Mononuclear cell (primary cell): ENCODE measurements at regions not wholly inside any gene's neighbourhood (a gene's known extent, or its start where the extent isn't known, plus 50 kb on each side); places are given as distances from the start of the nearest gene placed in this dataset.
"Not testable (repeated sequence)": the region's sequence is repeated elsewhere in the genome, so short reads cannot be mapped to it uniquely, and the experiment has no call there.

Source experiments
- H3K27me3 ChIP-seq: 2 replicates; pipeline ENCODE4 v1.6.0; 2011; ENCODE audit warnings: low read length, control low read depth; ENCODE audit not compliant: insufficient read depth
- H3K4me1 ChIP-seq: 2 replicates; pipeline ENCODE4 v1.5.1; 2011; ENCODE audit warnings: mild to moderate bottlenecking, low read length, control low read depth; ENCODE audit not compliant: insufficient read depth
- H3K4me3 ChIP-seq: 2 replicates; pipeline ENCODE4 v1.5.1; 2011; ENCODE audit warnings: mild to moderate bottlenecking, low read length, moderate library complexity
- H3K9me3 ChIP-seq: 2 replicates; pipeline ENCODE4 v1.5.1; 2011; ENCODE audit warnings: low read depth, mild to moderate bottlenecking, control low read depth, low read length

DNA sequence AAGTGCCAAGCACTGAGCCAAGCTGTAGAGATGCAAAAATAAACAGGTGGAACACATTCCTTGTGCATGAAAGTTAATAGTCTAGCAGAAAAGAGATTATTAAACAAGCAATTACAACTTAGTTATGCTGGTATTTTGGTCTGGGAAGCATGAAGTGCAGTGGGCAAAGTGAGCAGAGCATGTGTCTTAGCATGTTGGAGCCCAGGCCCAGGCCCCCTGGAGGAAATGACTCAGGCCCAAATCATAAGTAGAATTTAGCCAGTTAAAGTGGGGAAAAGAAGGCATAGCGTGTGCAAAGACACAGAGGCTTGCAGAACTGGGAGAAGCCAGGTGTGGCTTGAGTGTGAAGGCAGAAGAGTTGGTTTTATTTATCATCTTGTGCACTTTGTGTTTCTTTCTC, 163.8 kb upstream of the ATP11B start:
- Histone ChIP-seq H3K4me1 (no peaks in the 10 kb centered on the region), H3K27me3 (no peaks in the 10 kb centered on the region), H3K9me3 (no peaks in the 10 kb centered on the region), H3K4me3 (no peak overlapping the region)

- Histone ChIP-seq H3K9me3 (no peaks in the 10 kb centered on the region), H3K4me1 (no peaks in the 10 kb centered on the region), H3K27me3 (no peaks in the 10 kb centered on the region), H3K4me3 (no peak overlapping the region)
These were observed 161.9 kb upstream of the ATP11B start for GRCh38 chr3:182631183-182632076.

DNA sequence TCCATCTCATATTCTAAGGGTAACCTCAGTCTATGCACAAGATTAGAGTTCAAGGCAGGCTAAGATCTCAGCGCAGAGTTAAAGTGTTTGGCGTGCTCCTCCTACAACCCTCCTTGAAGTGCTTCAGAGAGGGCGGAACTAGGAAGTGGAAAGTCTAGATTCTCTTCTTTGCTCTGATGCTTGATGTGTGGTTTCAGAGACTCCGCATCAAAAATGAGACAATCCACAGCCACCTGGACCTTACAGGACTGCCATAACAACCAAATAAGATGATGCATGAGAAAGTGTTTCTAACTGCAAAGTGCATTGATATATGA, 161.3 kb upstream of the ATP11B start:
- Histone ChIP-seq H3K4me3 (no peak overlapping the region), H3K9me3 (no peaks in the 10 kb centered on the region), H3K4me1 (no peaks in the 10 kb centered on the region), H3K27me3 (no peaks in the 10 kb centered on the region)

DNA sequence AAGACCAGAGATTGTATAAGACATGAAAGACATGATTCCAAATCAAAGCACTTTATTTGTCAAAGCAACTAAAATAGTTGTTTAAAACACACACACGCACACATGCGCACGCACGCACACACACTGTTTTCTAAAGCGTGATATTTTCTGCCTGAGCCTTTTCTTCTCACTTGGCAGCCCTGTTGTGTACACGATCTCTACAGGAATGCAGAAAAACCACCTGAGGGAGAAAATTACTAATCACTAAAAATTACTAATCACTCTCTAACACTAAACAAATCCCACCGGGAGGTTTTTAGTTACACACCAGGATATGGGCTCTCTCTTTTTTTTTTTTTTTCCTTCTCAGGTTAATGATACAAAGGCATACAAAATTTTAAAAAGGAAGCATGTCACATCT, 160.1 kb upstream of the ATP11B start:
- H3K27me3 ChIP-seq: no peaks in the 10 kb centered on the region
- no peak overlapping the region for H3K4me3 ChIP-seq
- H3K9me3 ChIP-seq: no peaks in the 10 kb centered on the region
- no peaks in the 10 kb centered on the region for H3K4me1 ChIP-seq

- Histone ChIP-seq H3K9me3 (no peaks in the 10 kb centered on the region), H3K27me3 (no peaks in the 10 kb centered on the region)
These were observed 156.7 kb upstream of the ATP11B start for GRCh38 chr3:182636646-182637045.

GRCh38 chr3:182637350-182638110, 155.8 kb upstream of the ATP11B start:
- Histone ChIP-seq H3K4me3 (no peak overlapping the region), H3K4me1 (no peaks in the 10 kb centered on the region), H3K27me3 (no peaks in the 10 kb centered on the region), H3K9me3 (no peaks in the 10 kb centered on the region)

More at GRCh38 chr3:182636646-182637045, 156.7 kb upstream of the ATP11B start:
- H3K4me1 ChIP-seq: no peaks in the 10 kb centered on the region
- no peak overlapping the region for H3K4me3 ChIP-seq

DNA sequence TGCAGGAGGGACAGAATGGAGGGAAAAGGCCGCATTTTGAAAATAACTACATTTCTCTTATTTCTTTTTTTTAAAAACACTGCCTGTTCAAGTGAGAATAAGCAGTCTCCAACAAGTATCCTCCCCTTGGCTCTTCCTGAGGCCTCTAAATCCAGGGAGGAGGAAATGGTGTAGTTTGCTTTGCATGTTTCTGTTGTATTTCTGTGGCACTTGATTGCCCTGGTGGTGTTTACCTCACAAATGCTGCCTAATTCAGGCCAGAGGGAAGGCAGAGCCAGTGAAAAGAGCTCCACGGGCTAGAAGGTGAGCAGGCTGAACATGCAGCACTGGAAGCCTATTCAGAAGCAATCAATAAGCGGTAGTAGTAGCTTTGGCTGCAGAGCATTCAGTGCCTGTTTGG, 149.3 kb upstream of the ATP11B start:
- no peaks in the 10 kb centered on the region for H3K27me3 ChIP-seq
- H3K4me1 ChIP-seq: no peaks in the 10 kb centered on the region

DNA sequence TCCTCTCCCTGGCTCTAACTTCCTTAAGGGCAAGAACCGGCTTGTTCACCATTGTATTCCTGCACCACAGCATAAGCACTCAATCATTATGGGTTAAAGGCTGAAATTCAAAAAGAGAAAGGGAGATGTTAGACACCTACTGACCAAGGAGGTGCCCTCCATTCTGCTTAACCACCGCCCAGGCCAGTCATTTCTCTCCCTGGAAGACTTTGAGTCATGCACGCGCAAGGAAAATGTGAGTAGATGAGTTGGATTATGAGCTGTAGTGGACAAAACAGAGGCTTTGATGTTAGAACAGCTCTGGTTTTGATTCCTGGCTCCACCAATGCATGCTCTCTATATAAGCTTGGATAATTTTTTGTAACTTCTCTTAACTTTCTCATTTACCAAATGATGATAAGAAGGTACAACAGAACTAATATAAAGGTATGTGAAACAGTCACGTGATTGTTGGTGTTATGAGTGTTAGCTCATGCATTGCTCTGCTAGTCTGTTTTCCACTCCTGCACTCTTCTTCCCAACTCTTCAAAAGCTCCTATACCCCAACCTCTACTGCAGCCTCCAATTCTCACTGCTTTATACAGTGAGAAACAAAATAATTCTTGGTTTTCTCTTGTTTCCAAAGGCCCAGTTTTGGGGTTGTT, 148.4 kb upstream of the ATP11B start:
- Histone ChIP-seq H3K27me3 (no peaks in the 10 kb centered on the region), H3K4me1 (no peaks in the 10 kb centered on the region), H3K4me3 (no peak overlapping the region), H3K9me3 (no peaks in the 10 kb centered on the region)

More for the DNA sequence above, 149.3 kb upstream of the ATP11B start:
- Histone ChIP-seq H3K4me3 (no peak overlapping the region), H3K9me3 (no peaks in the 10 kb centered on the region)

DNA sequence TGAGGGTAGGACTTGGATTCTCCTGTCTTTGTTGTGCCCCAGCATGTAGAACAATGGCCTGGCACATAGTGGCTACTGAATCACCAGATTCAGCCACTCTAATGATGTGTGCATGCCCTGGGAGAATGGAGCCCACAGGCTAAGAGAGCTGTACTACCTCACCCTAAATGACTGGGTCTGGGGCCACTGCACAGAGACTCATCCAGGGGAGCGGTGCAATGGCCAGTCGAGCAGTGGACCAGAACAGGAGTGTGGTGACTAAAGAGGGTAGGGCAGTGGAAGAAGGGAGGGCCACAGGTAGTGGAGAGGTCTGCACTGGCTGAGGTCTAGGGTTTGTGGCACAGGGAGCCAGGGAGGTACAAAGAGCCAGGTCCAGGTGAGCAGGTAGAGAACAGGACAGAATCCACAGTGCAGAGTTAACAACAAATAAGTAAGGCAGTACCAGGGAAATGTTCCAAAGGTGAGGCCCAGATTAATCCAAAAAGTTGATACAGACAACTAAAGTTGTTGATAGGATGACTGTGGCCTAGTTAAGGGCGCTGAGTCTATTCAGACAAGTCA, 142.7 kb upstream of the ATP11B start:
- no peaks in the 10 kb centered on the region for H3K9me3 ChIP-seq
- no peaks in the 10 kb centered on the region for H3K4me1 ChIP-seq
- no peaks in the 10 kb centered on the region for H3K27me3 ChIP-seq
- H3K4me3 ChIP-seq: no peak overlapping the region

- no peak overlapping the region for H3K4me3 ChIP-seq
- no peaks in the 10 kb centered on the region for H3K27me3 ChIP-seq
These were observed 141.8 kb upstream of the ATP11B start for GRCh38 chr3:182651461-182651860.

GRCh38 chr3:182653065-182653464, 140.2 kb upstream of the ATP11B start:
- not testable (repeated sequence) for H3K4me3 ChIP-seq, H3K27me3 ChIP-seq, H3K9me3 ChIP-seq, H3K4me1 ChIP-seq

More at GRCh38 chr3:182651461-182651860, 141.8 kb upstream of the ATP11B start:
- H3K4me1 ChIP-seq: no peaks in the 10 kb centered on the region
- no peaks in the 10 kb centered on the region for H3K9me3 ChIP-seq

DNA sequence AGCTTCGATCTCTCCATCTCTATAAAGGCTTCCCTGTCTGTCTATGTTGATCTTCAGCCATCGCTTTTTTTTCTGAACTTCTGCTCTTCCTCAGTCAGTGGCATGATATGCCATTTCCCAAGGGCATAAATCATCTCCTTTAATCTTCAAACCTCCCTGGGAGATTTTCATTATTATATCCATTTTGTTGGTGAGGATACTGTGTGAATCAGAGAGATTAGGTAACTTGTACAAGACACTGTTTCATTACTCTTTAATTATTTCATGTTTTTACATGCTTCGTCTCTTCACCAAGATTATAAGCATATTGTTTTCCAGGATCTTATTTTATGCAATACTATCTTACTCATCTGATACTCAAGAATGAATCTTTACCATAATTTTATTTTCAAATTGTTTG, 124.8 kb upstream of the ATP11B start:
- peaks cover 2% of the 10 kb centered on the region for H3K27me3 ChIP-seq
- no peaks in the 10 kb centered on the region for H3K4me1 ChIP-seq
- H3K4me3 ChIP-seq: no peak overlapping the region
- H3K9me3 ChIP-seq: no peaks in the 10 kb centered on the region

DNA sequence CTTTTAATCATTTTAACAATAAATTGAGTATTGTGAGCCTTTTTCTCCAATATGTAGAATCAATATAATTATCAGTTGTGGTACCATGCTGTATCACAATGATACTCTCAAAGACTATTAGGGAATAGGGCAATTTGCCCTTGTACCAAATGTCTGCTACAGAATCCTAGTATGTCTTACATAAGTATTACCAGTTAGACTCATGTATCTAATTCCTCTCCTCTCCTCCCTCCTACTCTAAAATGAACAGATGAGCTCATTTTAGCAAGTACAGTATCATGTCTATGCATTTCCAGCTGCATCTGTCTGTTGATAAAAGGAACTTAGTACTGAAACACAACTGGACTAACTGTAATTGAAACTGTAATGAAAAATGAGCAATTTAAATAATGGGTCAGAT, 124.3 kb upstream of the ATP11B start:
- Histone ChIP-seq H3K4me3 (no peak overlapping the region), H3K27me3 (no peaks in the 10 kb centered on the region), H3K9me3 (no peaks in the 10 kb centered on the region), H3K4me1 (no peaks in the 10 kb centered on the region)

DNA sequence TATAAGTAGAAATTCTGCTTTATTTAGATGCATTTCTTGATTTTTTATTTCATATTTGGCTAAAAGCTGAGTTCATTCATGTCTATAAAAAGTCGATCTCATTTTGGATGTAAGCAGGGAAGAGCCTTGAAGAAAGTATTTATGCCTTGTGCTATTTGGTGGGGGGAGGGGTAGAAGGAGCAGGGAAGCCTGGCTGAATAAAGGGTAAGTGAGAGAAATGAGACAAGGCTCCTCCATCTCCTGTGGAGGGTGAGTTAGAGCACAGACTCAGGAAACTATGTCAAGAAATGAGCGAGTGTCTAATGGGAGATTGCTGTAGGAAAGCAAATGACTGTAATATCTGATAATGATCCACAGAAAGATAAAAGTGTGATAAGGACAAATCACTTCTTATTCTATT, 121.8 kb upstream of the ATP11B start:
- Histone ChIP-seq H3K4me3 (no peak overlapping the region), H3K27me3 (peaks cover 6% of the 10 kb centered on the region), H3K9me3 (no peaks in the 10 kb centered on the region), H3K4me1 (no peaks in the 10 kb centered on the region)

DNA sequence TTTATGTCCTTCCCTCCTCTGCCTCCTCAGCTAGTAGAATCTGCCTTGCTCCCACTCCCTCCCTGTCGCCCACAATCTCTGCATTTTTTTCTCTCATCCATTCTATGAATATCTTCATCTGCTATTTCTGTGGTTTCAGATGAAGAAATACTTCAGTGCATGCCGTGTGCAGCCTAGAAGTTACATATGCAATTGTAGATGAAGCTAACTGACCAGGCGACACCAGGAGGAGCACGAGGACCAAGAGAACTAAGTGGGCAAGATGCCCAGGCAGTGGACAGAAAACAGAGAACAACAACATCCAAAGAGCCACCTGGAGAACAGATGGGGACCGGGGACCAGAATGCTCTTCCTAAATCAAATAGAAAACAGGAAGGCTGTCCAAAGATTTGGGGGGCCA, 121.4 kb upstream of the ATP11B start:
- H3K9me3 ChIP-seq: no peaks in the 10 kb centered on the region
- no peak overlapping the region for H3K4me3 ChIP-seq
- H3K27me3 ChIP-seq: peaks cover 9% of the 10 kb centered on the region
- no peaks in the 10 kb centered on the region for H3K4me1 ChIP-seq
